ENCODE measurements at regions not wholly inside any gene's neighbourhood (a gene's known extent, or its start where the extent isn't known, plus 50 kb on each side); places are given as distances from the start of the nearest gene placed in this dataset.
"Not testable (repeated sequence)": the region's sequence is repeated elsewhere in the genome, so short reads cannot be mapped to it uniquely, and the experiment has no call there.

- Histone ChIP-seq H3K9me3 (replicated peaks; ENCODE audit: control insufficient read depth, insufficient read depth, low read length) (no peaks in the 10 kb centered on the region), H3K9ac (ENCODE audit: control insufficient read depth, insufficient read depth, low read length) (no peak overlapping the region), H3K4me1 (ENCODE audit: control insufficient read depth, insufficient read depth, low read length) (no peaks in the 10 kb centered on the region), H3K27ac (ENCODE audit: control insufficient read depth, insufficient read depth) (no peak overlapping the region), H3K4me3 (no peak overlapping the region), H2AFZ (ENCODE audit: control insufficient read depth, low read depth, low read length) (no peak overlapping the region), H3K79me2 (ENCODE audit: control insufficient read depth, insufficient read depth, low read length) (no peaks in the 10 kb centered on the region), H3K4me2 (ENCODE audit: control insufficient read depth, insufficient read depth) (no peak overlapping the region), H3K36me3 (ENCODE audit: control insufficient read depth in 2 of 2, insufficient read depth in 2 of 2, low read length in 1 of 2) (no peaks in the 10 kb centered on the region), H4K20me1 (ENCODE audit: control insufficient read depth, insufficient read depth) (no peaks in the 10 kb centered on the region), H3K27me3 (replicated peaks in 1 of 2; ENCODE audit: control insufficient read depth in 2 of 2, insufficient read depth in 2 of 2, low read length in 1 of 2) (no peaks in the 10 kb centered on the region)
- in situ Hi-C loops (cut with MboI) (no loop called here), intact Hi-C loops (cut with micrococcal nuclease; ENCODE audit: unreplicated experiment) (no loop called here)
- FAIRE-seq (no peak), DNase-seq (ENCODE audit: low read depth, low spot score) (no peak), ATAC-seq (no peak)
- BruUV-seq (replicated peaks): no TSS peak
- ChIA-PET RAD21 (ENCODE audit: unreplicated experiment) (no interaction called here), POLR2A (no interaction called here), SMC1A (ENCODE audit: uncharacterized antibody, unreplicated experiment) (no interaction called here), CTCF (interaction anchor here (0.6 kb wide), 1 partner anchor 103 kb away, joined by 3 read pairs; no protein-coding TSS in a partner anchor)
- 43% methylated on average over 1 of the region's 1 CpG for WGBS (ENCODE audit: insufficient coverage, insufficient replicate concordance, low lambda C conversion rate, missing lambda C conversion rate)
- TF ChIP-seq FOS (IDR thresholded peaks at IDR 0.05; ENCODE audit: borderline replicate concordance, extremely low read depth, insufficient read length) (no peak), WRNIP1 (IDR thresholded peaks at IDR 0.05; ENCODE audit: borderline replicate concordance, low read depth, low read length) (no peak), NKRF (conservative IDR thresholded peaks at IDR 0.05) (no peak), LARP7 (IDR thresholded peaks at IDR 0.05) (no peak), RCOR1 (conservative IDR thresholded peaks at IDR 0.05; ENCODE audit: low read depth, low read length) (no peak), PKNOX1 (IDR thresholded peaks at IDR 0.05) (no peak), CTCF (IDR thresholded peaks at IDR 0.05 in 2 of 3, conservative IDR thresholded peaks at IDR 0.05 in 1 of 3; ENCODE audit: control insufficient read depth in 2 of 3, extremely low read depth in 1 of 3, insufficient read depth in 1 of 3, low read depth in 3 of 3, low read length in 3 of 3) (no peak)
- TF ChIP-seq, protein P1, sequence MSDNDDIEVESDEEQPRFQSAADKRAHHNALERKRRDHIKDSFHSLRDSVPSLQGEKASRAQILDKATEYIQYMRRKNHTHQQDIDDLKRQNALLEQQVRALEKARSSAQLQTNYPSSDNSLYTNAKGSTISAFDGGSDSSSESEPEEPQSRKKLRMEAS (IDR thresholded peaks at IDR 0.05; ENCODE audit: low read depth, low read length): no peak
These were observed 1060.3 kb upstream of the CELF2 start for GRCh38 chr10:9957351-9957750.

GRCh38 chr10:9957876-9958275 lies 1059.8 kb upstream of the CELF2 start:
- in situ Hi-C loops (cut with MboI): not testable (repeated sequence)

More at GRCh38 chr10:9957876-9958275, 1059.8 kb upstream of the CELF2 start:
- H3K9me3 ChIP-seq (replicated peaks; ENCODE audit: control insufficient read depth, insufficient read depth, low read length); FAIRE-seq; POLR2A ChIA-PET; ATAC-seq; H3K9ac ChIP-seq (ENCODE audit: control insufficient read depth, insufficient read depth, low read length); H3K27me3 ChIP-seq (replicated peaks in 1 of 2; ENCODE audit: control insufficient read depth in 2 of 2, insufficient read depth in 2 of 2, low read length in 1 of 2); H3K4me1 ChIP-seq (ENCODE audit: control insufficient read depth, insufficient read depth, low read length); H3K27ac ChIP-seq (ENCODE audit: control insufficient read depth, insufficient read depth); H4K20me1 ChIP-seq (ENCODE audit: control insufficient read depth, insufficient read depth); H3K79me2 ChIP-seq (ENCODE audit: control insufficient read depth, insufficient read depth, low read length); SMC1A ChIA-PET (ENCODE audit: uncharacterized antibody, unreplicated experiment); DNase-seq (ENCODE audit: low read depth, low spot score); RAD21 ChIA-PET (ENCODE audit: unreplicated experiment); BruUV-seq (replicated peaks); H3K4me2 ChIP-seq (ENCODE audit: control insufficient read depth, insufficient read depth); H3K36me3 ChIP-seq (ENCODE audit: control insufficient read depth in 2 of 2, insufficient read depth in 2 of 2, low read length in 1 of 2); H3K4me3 ChIP-seq; intact Hi-C loops (cut with micrococcal nuclease; ENCODE audit: unreplicated experiment); CTCF ChIA-PET; H2AFZ ChIP-seq (ENCODE audit: control insufficient read depth, low read depth, low read length): not testable (repeated sequence)
- 29% methylated on average over 6 of the region's 6 CpGs for WGBS (ENCODE audit: insufficient coverage, insufficient replicate concordance, low lambda C conversion rate, missing lambda C conversion rate)
